GM18907 (cell line): ENCODE measurements at regions not wholly inside any gene's neighbourhood (a gene's known extent, or its start where the extent isn't known, plus 50 kb on each side); places are given as distances from the start of the nearest gene placed in this dataset.
A peak's percentile ranks its signal among the peaks of the same experiment; 100 is the strongest.

Experiments used
- ATAC-seq: cut with Tn5 transposase; IDR thresholded peaks from one replicate; pipeline ENCODE4 v1.9.1; 2021; ENCODE audit warnings: mild to moderate bottlenecking, moderate library complexity; ENCODE audit not compliant: unreplicated experiment

DNA sequence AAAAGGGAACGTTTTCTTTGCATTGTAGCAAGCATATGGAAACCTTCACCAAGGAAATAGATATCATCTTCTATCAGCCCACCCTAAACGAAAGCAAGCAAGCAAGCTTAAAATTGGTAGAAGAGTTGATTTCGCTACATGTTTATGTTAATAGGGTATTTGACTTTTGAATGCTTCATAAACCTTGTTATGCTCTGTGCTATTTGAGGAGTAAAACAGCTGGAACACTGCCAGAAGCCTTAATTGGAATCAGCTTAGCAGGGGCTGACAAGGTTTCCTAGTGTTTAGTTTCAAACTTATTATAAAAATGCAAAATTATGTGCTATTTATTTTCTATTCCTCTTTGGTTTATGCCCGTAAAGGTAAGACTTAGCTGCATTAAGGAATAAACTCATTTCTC is 70.6 kb upstream of the LINC00305 start:
- no peak for ATAC-seq

DNA sequence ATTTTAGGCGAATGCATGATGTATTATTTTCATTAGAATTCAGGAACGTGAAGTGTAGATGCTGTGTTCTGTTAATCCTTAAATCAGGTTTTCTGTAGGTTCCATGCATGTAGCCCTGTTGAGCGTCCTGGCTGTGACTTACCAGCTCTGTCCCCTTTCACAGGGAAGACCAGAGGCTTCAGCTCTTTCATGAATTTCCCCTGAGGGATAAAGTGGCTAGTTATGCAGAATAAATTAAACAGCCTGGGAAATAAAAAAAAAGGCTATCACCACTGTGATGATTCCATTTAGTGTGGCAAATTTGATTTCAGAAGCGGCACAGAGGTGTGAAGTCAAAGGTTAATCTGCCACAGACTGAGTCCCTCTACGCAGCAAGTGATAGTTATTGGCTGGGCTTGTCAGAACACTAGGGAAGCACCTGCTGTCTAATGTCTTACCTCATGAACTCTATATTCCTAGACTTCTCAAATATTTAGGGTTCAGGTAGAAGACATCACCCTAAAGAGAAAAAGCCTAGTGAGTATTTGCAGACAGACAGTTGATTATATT is 61.6 kb upstream of the LINC00305 start:
- no peak for ATAC-seq

DNA sequence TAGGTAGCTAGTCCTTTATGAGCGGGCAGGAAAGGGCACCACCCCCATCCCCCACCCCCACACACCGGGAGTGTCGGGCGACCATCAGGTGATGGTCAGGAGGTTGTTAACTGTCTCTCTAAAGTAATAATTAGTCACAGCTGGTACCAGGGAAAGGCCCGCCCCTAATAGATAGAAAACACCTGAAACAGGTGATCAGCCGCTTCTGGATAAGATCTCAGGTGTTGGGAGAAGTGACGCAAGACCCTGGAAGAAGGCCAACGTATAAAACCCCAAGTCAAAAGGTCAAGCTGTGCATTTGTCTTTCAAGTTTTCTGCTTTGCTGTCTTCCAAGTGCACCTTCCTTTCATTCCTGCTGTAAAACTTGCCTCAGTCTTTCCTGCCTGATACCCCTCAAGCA is 59.6 kb upstream of the LINC00305 start:
- no peak for ATAC-seq

DNA sequence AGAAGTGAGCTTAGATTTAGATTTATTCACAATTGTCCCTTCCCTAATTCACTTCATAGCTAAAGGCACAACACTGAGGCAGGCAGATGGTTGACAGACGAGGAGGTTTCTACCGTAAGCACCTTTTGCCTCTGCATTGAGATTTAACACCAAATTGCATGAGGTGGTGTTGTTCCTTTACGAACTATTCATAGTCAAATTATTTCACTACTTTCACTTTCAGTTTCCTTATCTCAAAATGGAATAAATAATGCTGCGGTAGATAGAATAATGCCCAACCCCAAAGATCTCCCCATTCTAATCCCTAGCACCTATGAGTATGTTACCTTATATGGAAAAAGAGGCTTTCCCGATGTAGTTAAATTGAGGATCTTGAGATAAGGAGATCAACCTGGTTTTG is 58.9 kb upstream of the LINC00305 start:
- no peak for ATAC-seq

DNA sequence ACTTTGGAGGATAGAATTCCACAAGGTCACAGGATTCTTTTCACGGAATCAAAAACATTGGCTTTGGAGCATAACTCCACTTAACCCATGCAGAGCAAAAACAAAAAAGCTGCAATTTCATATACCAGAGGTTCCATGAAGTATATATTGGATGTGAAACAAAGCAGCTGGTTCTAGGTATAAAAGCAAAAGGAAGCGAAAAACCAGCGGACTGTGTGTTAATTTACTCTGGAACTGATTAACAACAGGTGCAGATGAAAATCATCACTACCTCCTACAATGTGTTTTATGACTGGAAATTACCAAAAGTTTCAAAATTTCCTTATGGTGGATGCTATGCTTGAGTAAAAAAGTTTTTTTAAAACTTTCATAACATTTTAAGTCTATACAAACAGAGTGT is 54.4 kb upstream of the LINC00305 start:
- ATAC-seq, result peak; percentile 70

DNA sequence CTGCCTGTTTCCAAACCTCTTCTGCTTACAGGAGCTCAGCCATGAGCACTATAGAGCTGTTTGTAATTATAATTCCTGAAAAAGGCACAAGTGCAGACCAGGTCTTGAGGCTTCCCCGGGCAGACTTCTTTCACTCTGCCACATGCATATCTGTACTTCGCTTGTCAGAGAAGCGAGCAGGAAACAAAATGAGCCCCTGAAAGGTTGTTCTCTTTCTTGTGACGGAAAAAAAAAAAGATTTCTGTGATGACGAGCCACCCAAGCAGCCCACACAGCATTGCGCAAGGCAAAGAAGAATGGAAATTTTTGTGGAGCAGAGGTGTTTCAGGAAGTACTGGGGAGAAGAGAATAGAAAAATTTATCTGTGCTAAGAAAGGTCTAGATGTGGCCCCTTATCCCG is 54.0 kb upstream of the LINC00305 start:
- peak; percentile 40 for ATAC-seq

DNA sequence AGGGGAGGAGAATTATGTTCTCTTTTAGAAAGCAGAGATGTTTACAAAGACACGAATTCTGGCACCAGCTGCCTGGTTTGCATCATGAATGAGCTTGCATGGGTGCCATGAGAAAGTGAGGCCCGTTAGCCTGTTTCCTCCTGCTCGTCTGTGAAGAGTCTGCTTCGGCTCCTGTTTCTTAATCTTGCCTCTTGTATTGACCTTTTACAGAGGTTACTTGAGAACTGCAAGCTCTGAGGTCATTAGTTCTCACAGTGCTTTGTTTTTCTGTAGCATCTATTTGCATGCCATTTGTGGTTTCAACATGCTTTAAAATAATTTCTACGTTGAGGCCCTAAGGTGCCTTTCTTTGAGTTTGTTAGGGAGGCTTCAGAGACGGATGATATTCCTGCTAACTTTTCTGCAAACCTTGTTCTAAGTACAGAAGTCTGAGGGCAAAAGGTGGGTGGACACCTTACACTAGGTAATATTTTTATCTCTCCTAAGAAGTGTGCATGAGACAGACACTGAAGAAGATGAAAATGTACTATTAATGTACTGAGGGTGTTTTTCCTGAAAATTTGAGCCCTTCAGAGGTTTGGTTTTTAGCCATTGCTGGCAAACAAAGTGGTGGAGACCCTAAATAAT is 53.4 kb upstream of the LINC00305 start:
- peak; percentile 82 for ATAC-seq

DNA sequence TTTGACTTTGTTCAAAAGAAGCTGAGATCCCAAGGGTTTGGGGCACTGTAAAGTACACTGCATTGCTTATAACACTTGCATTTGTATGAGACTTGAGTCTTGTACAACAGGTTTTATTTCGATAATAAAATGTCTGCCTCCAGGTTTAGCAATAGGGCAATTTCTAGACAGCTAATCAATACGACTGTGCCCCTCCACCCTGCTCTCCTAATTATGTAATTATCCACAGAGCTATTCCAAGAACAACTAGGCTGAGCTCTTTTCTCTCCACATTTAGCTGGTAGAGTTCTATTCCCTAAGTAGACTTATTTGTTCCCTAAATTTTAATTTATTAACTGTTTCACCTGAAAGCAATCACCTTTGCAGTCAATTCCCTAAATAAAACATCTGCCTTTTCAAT is 52.9 kb upstream of the LINC00305 start:
- no peak for ATAC-seq

DNA sequence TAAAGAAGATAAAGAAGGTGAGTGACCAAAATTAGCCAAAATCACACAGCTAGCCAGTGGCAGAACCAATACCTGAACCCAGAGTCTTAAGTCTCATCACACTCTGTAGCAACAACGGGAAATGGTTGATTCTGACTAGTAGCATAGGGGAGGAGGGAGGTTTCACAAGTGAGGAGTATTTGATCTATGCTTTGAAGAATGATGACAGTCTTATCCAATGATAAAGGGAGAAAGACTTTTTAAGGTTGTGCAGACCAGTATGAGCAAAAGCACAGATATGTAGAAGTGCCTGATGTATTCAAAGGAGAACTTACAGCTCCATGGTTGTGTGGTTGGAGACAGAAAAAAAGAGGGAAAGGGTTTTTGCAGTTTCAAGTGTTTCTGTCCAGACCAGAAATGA is 50.7 kb upstream of the LINC00305 start:
- no peak for ATAC-seq
